ENCODE measurements at regions not wholly inside any gene's neighbourhood (a gene's known extent, or its start where the extent isn't known, plus 50 kb on each side); places are given as distances from the start of the nearest gene placed in this dataset.

DNA sequence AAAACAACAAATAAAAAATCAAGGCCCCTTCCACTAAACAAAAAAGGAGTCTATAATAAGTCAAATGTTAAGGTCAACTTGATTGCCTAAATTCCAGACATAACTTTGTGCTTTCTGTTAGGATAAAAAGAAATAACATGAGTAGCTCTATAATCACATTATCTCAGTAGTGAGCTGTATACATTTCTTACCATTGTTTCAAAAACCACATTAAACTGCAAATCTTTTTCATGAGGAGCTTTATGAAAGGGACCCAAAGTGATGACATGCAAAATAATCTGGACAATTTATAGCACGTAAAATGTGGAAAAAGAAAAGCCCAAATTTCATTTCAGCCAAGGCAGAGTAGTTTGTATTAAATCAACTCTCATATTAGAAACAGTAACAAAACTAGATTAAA, 269.2 kb downstream of the KLF12 start:
- TF ChIP-seq EZH2 (IDR thresholded peaks at IDR 0.05; ENCODE audit: borderline replicate concordance, insufficient read depth, low read length, poor library complexity, severe bottlenecking) (no peak), EP300 (conservative IDR thresholded peaks at IDR 0.05; ENCODE audit: poor library complexity, severe bottlenecking) (no peak), CTCF (IDR thresholded peaks at IDR 0.05; ENCODE audit: poor library complexity, severe bottlenecking) (no peak), SMC3 (conservative IDR thresholded peaks at IDR 0.05; ENCODE audit: poor library complexity) (no peak), RAD21 (conservative IDR thresholded peaks at IDR 0.05) (no peak)

Data from neural cell (in vitro differentiated cells).